GM23338 (cell line): ENCODE measurements at regions not wholly inside any gene's neighbourhood (a gene's known extent, or its start where the extent isn't known, plus 50 kb on each side); places are given as distances from the start of the nearest gene placed in this dataset.

Source experiments
- ATAC-seq: fragments of 200-7000 bp; cut with Tn5 transposase; 3 replicates; pipeline ENCODE4 v1.9.1; 2020
- DNase-seq: peaks from one replicate; pipeline ENCODE4 v3.0.0-alpha.2; 2015; ENCODE audit warnings: low spot score
- H2AFZ ChIP-seq: fragments of 200-600 bp; sonication (generic); 2 replicates; pipeline ENCODE4 v1.8.0; 2016; ENCODE audit warnings: antibody characterized with exemption, mild to moderate bottlenecking, moderate library complexity
- H3F3A ChIP-seq: fragments of 200-600 bp; sonication (generic); replicated peaks from 2 replicates; pipeline ENCODE4 v1.8.0; 2017; ENCODE audit warnings: antibody characterized with exemption, mixed run types, low read depth
- H3K27ac ChIP-seq: fragments of 200-600 bp; sonication (generic); 2 replicates; pipeline ENCODE4 v1.6.1; 2016; ENCODE audit warnings: low read depth
- H3K27me3 ChIP-seq: fragments of 200-600 bp; sonication (generic); 2 replicates; pipeline ENCODE4 v1.8.0; 2016; ENCODE audit warnings: mild to moderate bottlenecking, mixed run types, moderate library complexity; ENCODE audit not compliant: insufficient read depth
- H3K36me3 ChIP-seq: fragments of 200-600 bp; sonication (generic); 2 replicates; pipeline ENCODE4 v1.8.0; 2016; ENCODE audit warnings: mild to moderate bottlenecking; ENCODE audit not compliant: insufficient read depth
- H3K4me1 ChIP-seq: fragments of 200-600 bp; sonication (generic); 2 replicates; pipeline ENCODE4 v1.8.0; 2016; ENCODE audit warnings: mild to moderate bottlenecking, moderate library complexity; ENCODE audit not compliant: insufficient read depth
- H3K4me2 ChIP-seq: fragments of 200-600 bp; sonication (generic); 2 replicates; pipeline ENCODE4 v1.7.1; 2017; ENCODE audit warnings: mixed run types
- H3K4me3 ChIP-seq: fragments of 200-600 bp; sonication (generic); 2 replicates; pipeline ENCODE4 v1.6.1; 2016; ENCODE audit warnings: mixed run types
- H3K79me2 ChIP-seq: fragments of 200-600 bp; sonication (generic); replicated peaks from 2 replicates; pipeline ENCODE4 v1.8.0; 2017; ENCODE audit warnings: mild to moderate bottlenecking; ENCODE audit not compliant: insufficient read depth
- H3K9me2 ChIP-seq: fragments of 200-600 bp; sonication (generic); 2 replicates; pipeline ENCODE4 v1.8.0; 2017; ENCODE audit not compliant: insufficient read depth
- H4K20me1 ChIP-seq: fragments of 200-600 bp; sonication (generic); replicated peaks from 2 replicates; pipeline ENCODE4 v1.8.0; 2017; ENCODE audit warnings: mild to moderate bottlenecking; ENCODE audit not compliant: insufficient read depth
- H3K27ac Mint-ChIP-seq: 2 replicates; pipeline ENCODE4 v1.8.0; 2020; ENCODE audit warnings: inconsistent platforms, mild to moderate bottlenecking, moderate library complexity, mixed read lengths
- H3K27me3 Mint-ChIP-seq: 3 replicates; pipeline ENCODE4 v1.8.0; 2022; ENCODE audit warnings: low read depth, mild to moderate bottlenecking, moderate library complexity, mixed read lengths, inconsistent platforms; ENCODE audit not compliant: insufficient read depth, poor library complexity
- H3K36me3 Mint-ChIP-seq: 3 replicates; pipeline ENCODE4 v1.8.0; 2021; ENCODE audit warnings: low read depth, mild to moderate bottlenecking, inconsistent platforms, moderate library complexity, mixed read lengths
- H3K4me1 Mint-ChIP-seq: 3 replicates; pipeline ENCODE4 v1.8.0; 2020; ENCODE audit warnings: mild to moderate bottlenecking, inconsistent platforms, mixed read lengths
- H3K4me3 Mint-ChIP-seq: 3 replicates; pipeline ENCODE4 v1.8.0; 2021; ENCODE audit warnings: moderate library complexity, mild to moderate bottlenecking, inconsistent platforms, mixed read lengths
- H3K9me3 Mint-ChIP-seq: 3 replicates; pipeline ENCODE4 v1.8.0; 2020; ENCODE audit warnings: moderate library complexity, mild to moderate bottlenecking, inconsistent platforms, mixed read lengths
- CREB1 ChIP-seq: fragments of 250-450 bp; sonication (Bioruptor Pico); IDR thresholded peaks from 2 replicates; pipeline ENCODE4 v1.5.0; 2020; ENCODE audit warnings: low read depth, mild to moderate bottlenecking, moderate library complexity
- CTCF ChIP-seq, 2 experiments: fragments of 200-600 bp in 1 of 2; sonication (generic) in 1 of 2; conservative IDR thresholded peaks; 2 replicates each; pipeline versions ENCODE4 v1.5.1 to v1.6.1; 2016 to 2017; ENCODE audit warnings: antibody characterized with exemption in 2 of 2, low read depth in 2 of 2, mild to moderate bottlenecking in 2 of 2, moderate library complexity in 1 of 2
- ETS1 ChIP-seq: IDR thresholded peaks from 2 replicates; pipeline ENCODE4 v1.6.1; 2016; ENCODE audit warnings: antibody characterized with exemption
- EZH2 ChIP-seq: fragments of 200-600 bp; sonication (generic); IDR thresholded peaks from one replicate; pipeline ENCODE4 v1.8.0; 2017; ENCODE audit warnings: antibody characterized with exemption, mild to moderate bottlenecking, low read depth; ENCODE audit not compliant: unreplicated experiment
- EZH2phosphoT487 ChIP-seq: fragments of 200-600 bp; sonication (generic); IDR thresholded peaks from one replicate; pipeline ENCODE4 v1.8.1; 2018; ENCODE audit warnings: antibody characterized with exemption; ENCODE audit not compliant: unreplicated experiment
- JUNB ChIP-seq: IDR thresholded peaks from one replicate; pipeline ENCODE4 v1.6.1; 2016; ENCODE audit warnings: antibody characterized with exemption; ENCODE audit not compliant: unreplicated experiment
- NANOG ChIP-seq: IDR thresholded peaks from 2 replicates; pipeline ENCODE4 v1.6.1; 2016; ENCODE audit warnings: antibody characterized with exemption, borderline replicate concordance
- ZNF114 ChIP-seq: fragments of 250-450 bp; sonication (Bioruptor Pico); IDR thresholded peaks from 2 replicates; pipeline ENCODE4 v1.5.0; 2020; ENCODE audit warnings: mild to moderate bottlenecking, moderate library complexity
- ZNF331 ChIP-seq: fragments of 250-450 bp; sonication (Bioruptor Pico); IDR thresholded peaks from 2 replicates; pipeline ENCODE4 v1.5.0; 2020; ENCODE audit warnings: low read depth, mild to moderate bottlenecking, moderate library complexity

DNA sequence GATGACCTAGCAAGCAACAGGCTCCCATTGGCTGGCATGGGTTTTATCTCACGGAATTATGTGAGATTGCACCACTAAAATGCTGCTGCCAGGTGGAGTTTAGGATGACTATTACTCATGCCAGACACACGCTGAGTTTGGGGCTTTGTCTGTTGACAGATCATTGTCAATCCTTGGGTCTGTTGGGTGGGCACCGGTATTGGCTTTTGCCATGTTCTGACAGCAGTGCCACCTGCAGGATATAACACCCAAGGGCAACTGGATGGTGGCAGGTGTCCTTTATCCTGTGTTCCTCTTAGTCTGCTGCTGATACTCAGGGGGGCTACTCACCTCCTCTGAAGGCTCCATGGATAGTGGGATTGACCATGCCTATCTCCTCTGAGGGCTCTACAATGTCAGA is 221.6 kb upstream of the DYNLRB2 start:
- Mint-ChIP-seq H3K27me3 (peaks cover 2% of the 10 kb centered on the region), H3K27ac (no peak overlapping the region), H3K4me3 (no peak overlapping the region), H3K4me1 (peaks cover 10% of the 10 kb centered on the region), H3K36me3 (no peaks in the 10 kb centered on the region), H3K9me3 (no peaks in the 10 kb centered on the region; the same call in 2 of the 3 replicates)
- peaks cover 6% of the 10 kb centered on the region; the same call in 1 of the 2 replicates for H3K4me1 ChIP-seq
- ATAC-seq (no peak; the same call in 2 of the 3 replicates), DNase-seq (peak; percentile 42)
- peaks cover 5% of the 10 kb centered on the region; the same call in 1 of the 2 replicates for H3K9me2 ChIP-seq
- H3K79me2 ChIP-seq: no peaks in the 10 kb centered on the region
- H3K4me3 ChIP-seq: no peak overlapping the region
- no peaks in the 10 kb centered on the region for H3F3A ChIP-seq
- H2AFZ ChIP-seq: no peak overlapping the region
- H3K27ac ChIP-seq: no peak overlapping the region
- no peaks in the 10 kb centered on the region for H3K36me3 ChIP-seq
- no peaks in the 10 kb centered on the region for H4K20me1 ChIP-seq
- no peak overlapping the region for H3K4me2 ChIP-seq
- no peaks in the 10 kb centered on the region for H3K27me3 ChIP-seq
- TF ChIP-seq JUNB (no peak), CTCF (conservative IDR thresholded peaks at IDR 0.05; ENCODE audit: low read depth in 2 of 2) (peak; percentile 33 to 55; a peak in 2 of 4 replicates)

GRCh38 chr16:80318107-80318506 is 222.7 kb upstream of the DYNLRB2 start:
- H3K4me1 Mint-ChIP-seq: peaks cover 2% of the 10 kb centered on the region; the same call in 1 of the 3 replicates
- Histone ChIP-seq H4K20me1 (no peaks in the 10 kb centered on the region), H3K4me1 (no peaks in the 10 kb centered on the region)

More at GRCh38 chr16:80318107-80318506, 222.7 kb upstream of the DYNLRB2 start:
- Histone ChIP-seq H3K27me3 (no peaks in the 10 kb centered on the region), H2AFZ (no peak overlapping the region), H3K9me2 (peaks cover 5% of the 10 kb centered on the region; the same call in 1 of the 2 replicates), H3K79me2 (no peaks in the 10 kb centered on the region), H3K4me3 (no peak overlapping the region), H3F3A (no peaks in the 10 kb centered on the region), H3K4me2 (no peak overlapping the region), H3K27ac (no peak overlapping the region), H3K36me3 (no peaks in the 10 kb centered on the region)
- no peak overlapping the region for H3K4me3 Mint-ChIP-seq
- H3K9me3 Mint-ChIP-seq: no peaks in the 10 kb centered on the region; the same call in 2 of the 3 replicates
- no peak for TF ChIP-seq EZH2
- TF ChIP-seq ZNF331 (CRISPR knock-in tag): no peak
- TF ChIP-seq CTCF (conservative IDR thresholded peaks at IDR 0.05; ENCODE audit: low read depth in 2 of 2): no peak
- TF ChIP-seq ZNF114: no peak
- TF ChIP-seq EZH2phosphoT487: no peak
- TF ChIP-seq JUNB: no peak
- no peak for TF ChIP-seq CREB1
- TF ChIP-seq NANOG: no peak
- no peak for TF ChIP-seq ETS1
- H3K36me3 Mint-ChIP-seq: no peaks in the 10 kb centered on the region
- ATAC-seq (no peak), DNase-seq (no peak)
- H3K27me3 Mint-ChIP-seq: peaks cover 2% of the 10 kb centered on the region
- no peak overlapping the region for H3K27ac Mint-ChIP-seq
